Hematopoietic multipotent progenitor cell treated with erythropoietin and hydrocortisone succinate and interleukin-3 and kit ligand, for 6 days (in vitro differentiated cells): ENCODE measurements at regions not wholly inside any gene's neighbourhood (a gene's known extent, or its start where the extent isn't known, plus 50 kb on each side); places are given as distances from the start of the nearest gene placed in this dataset.

Experiments
- DNase-seq: peaks from one replicate; pipeline ENCODE4 v3.0.0-alpha.2; 2015

- DNase-seq = no peak
Observed at GRCh38 chr2:12300019-12300602, 416.6 kb upstream of the TRIB2 start.

GRCh38 chr2:12300927-12301326, 415.8 kb upstream of the TRIB2 start:
- DNase-seq = no peak

- DNase-seq = no peak
Observed at GRCh38 chr2:12302140-12302539, 414.6 kb upstream of the TRIB2 start.

- DNase-seq = no peak
Observed at GRCh38 chr2:12302691-12303090, 414.0 kb upstream of the TRIB2 start.

GRCh38 chr2:12303181-12304030, 413.3 kb upstream of the TRIB2 start:
- peak; percentile 27 for DNase-seq

- DNase-seq = no peak
Observed at GRCh38 chr2:12304564-12305171, 412.1 kb upstream of the TRIB2 start.

GRCh38 chr2:12305931-12306330, 410.8 kb upstream of the TRIB2 start:
- no peak for DNase-seq

- DNase-seq = no peak
Observed at GRCh38 chr2:12310399-12310798, 406.3 kb upstream of the TRIB2 start.

- no peak for DNase-seq
Observed at GRCh38 chr2:12313445-12314126, 403.1 kb upstream of the TRIB2 start.

GRCh38 chr2:12314127-12314760, 402.5 kb upstream of the TRIB2 start:
- DNase-seq = no peak

- peak; percentile 14 for DNase-seq
Observed at GRCh38 chr2:12315224-12315623, 401.5 kb upstream of the TRIB2 start.

GRCh38 chr2:12316476-12316875, 400.3 kb upstream of the TRIB2 start:
- no peak for DNase-seq

- DNase-seq = peak; percentile 11
Observed at GRCh38 chr2:12317286-12317685, 399.4 kb upstream of the TRIB2 start.

GRCh38 chr2:12317814-12318426, 398.8 kb upstream of the TRIB2 start:
- DNase-seq = no peak

- DNase-seq = no peak
Observed at GRCh38 chr2:12318427-12319057, 398.2 kb upstream of the TRIB2 start.

- DNase-seq = peak; percentile 20
Observed at GRCh38 chr2:12320027-12320734, 396.6 kb upstream of the TRIB2 start.

GRCh38 chr2:12320991-12321641, 395.6 kb upstream of the TRIB2 start:
- no peak for DNase-seq

GRCh38 chr2:12321886-12322285, 394.9 kb upstream of the TRIB2 start:
- no peak for DNase-seq

GRCh38 chr2:12325806-12326205, 390.9 kb upstream of the TRIB2 start:
- DNase-seq = peak; percentile 82

- peak; percentile 18 for DNase-seq
Observed at GRCh38 chr2:12326449-12327190, 390.1 kb upstream of the TRIB2 start.
